ENCODE measurements at regions not wholly inside any gene's neighbourhood (a gene's known extent, or its start where the extent isn't known, plus 50 kb on each side); places are given as distances from the start of the nearest gene placed in this dataset.

DNA sequence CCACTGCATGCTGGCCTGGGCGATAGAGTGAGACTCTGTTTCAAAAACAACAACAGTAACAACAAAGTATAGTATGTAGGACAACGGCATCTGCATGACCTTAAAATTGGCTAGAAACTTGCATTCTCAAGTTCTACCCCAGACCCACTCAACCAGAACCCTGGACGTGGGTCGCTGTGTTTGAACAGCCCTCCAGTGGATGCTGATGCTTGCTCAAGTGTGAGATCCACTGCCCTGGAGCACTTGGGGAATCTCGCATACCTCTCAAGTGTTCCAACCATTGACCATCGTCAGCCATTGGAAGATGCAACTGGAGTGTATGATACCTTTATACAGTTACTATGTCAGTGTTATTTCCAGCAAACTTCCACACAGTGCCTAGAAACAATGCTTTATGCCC lies 435.9 kb downstream of the DCDC2C start:
- H3K27me3 ChIP-seq: no peaks in the 10 kb centered on the region
- H3K9me3 ChIP-seq (ENCODE audit: low read depth): no peaks in the 10 kb centered on the region
- H3K4me3 ChIP-seq: no peak overlapping the region

GRCh38 chr2:4139731-4140130 lies 436.4 kb downstream of the DCDC2C start:
- Histone ChIP-seq H3K9ac (no peak overlapping the region), H4K20me1 (ENCODE audit: low read depth) (no peaks in the 10 kb centered on the region), H3K4me3 (no peak overlapping the region), H2AFZ (replicated peaks) (no peak overlapping the region), H3K9me3 (ENCODE audit: low read depth) (no peaks in the 10 kb centered on the region), H3K27me3 (no peaks in the 10 kb centered on the region), H3K27ac (no peak overlapping the region), H3K79me2 (ENCODE audit: low read depth) (no peaks in the 10 kb centered on the region), H3K36me3 (no peaks in the 10 kb centered on the region), H3K4me2 (no peak overlapping the region), H3K4me1 (no peaks in the 10 kb centered on the region), H3F3A (ENCODE audit: low read depth) (no peaks in the 10 kb centered on the region)
- Mint-ChIP-seq H3K4me1 (peaks cover 9% of the 10 kb centered on the region), H3K36me3 (no peaks in the 10 kb centered on the region), H3K9me3 (no peaks in the 10 kb centered on the region), H3K27ac (no peak overlapping the region), H3K4me3 (no peak overlapping the region), H3K27me3 (ENCODE audit: insufficient read depth, low read depth) (peaks cover 6% of the 10 kb centered on the region)
- no peak for DNase-seq (ENCODE audit: low spot score)
- no peak for TF ChIP-seq EZH2 (IDR thresholded peaks at IDR 0.05)

More for the DNA sequence above, 435.9 kb downstream of the DCDC2C start:
- Histone ChIP-seq H4K20me1 (ENCODE audit: low read depth) (no peaks in the 10 kb centered on the region), H3F3A (ENCODE audit: low read depth) (no peaks in the 10 kb centered on the region), H3K36me3 (no peaks in the 10 kb centered on the region), H3K27ac (no peak overlapping the region), H2AFZ (replicated peaks) (no peak overlapping the region), H3K4me1 (no peaks in the 10 kb centered on the region), H3K9ac (no peak overlapping the region), H3K79me2 (ENCODE audit: low read depth) (no peaks in the 10 kb centered on the region), H3K4me2 (no peak overlapping the region)
- Mint-ChIP-seq H3K9me3 (no peaks in the 10 kb centered on the region), H3K27me3 (ENCODE audit: insufficient read depth, low read depth) (peaks cover 4% of the 10 kb centered on the region), H3K4me1 (peaks cover 9% of the 10 kb centered on the region), H3K27ac (no peak overlapping the region), H3K36me3 (no peaks in the 10 kb centered on the region), H3K4me3 (no peak overlapping the region)
- no peak for TF ChIP-seq EZH2 (IDR thresholded peaks at IDR 0.05)
- no peak for TF ChIP-seq EZH2phosphoT487 (IDR thresholded peaks at IDR 0.05)
- TF ChIP-seq, protein P1, sequence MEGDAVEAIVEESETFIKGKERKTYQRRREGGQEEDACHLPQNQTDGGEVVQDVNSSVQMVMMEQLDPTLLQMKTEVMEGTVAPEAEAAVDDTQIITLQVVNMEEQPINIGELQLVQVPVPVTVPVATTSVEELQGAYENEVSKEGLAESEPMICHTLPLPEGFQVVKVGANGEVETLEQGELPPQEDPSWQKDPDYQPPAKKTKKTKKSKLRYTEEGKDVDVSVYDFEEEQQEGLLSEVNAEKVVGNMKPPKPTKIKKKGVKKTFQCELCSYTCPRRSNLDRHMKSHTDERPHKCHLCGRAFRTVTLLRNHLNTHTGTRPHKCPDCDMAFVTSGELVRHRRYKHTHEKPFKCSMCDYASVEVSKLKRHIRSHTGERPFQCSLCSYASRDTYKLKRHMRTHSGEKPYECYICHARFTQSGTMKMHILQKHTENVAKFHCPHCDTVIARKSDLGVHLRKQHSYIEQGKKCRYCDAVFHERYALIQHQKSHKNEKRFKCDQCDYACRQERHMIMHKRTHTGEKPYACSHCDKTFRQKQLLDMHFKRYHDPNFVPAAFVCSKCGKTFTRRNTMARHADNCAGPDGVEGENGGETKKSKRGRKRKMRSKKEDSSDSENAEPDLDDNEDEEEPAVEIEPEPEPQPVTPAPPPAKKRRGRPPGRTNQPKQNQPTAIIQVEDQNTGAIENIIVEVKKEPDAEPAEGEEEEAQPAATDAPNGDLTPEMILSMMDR (IDR thresholded peaks at IDR 0.05): no peak
- DNase-seq (ENCODE audit: low spot score): no peak

- peaks cover 6% of the 10 kb centered on the region for H3K27me3 Mint-ChIP-seq (ENCODE audit: insufficient read depth, low read depth)
- H4K20me1 ChIP-seq (ENCODE audit: low read depth): no peaks in the 10 kb centered on the region
- H2AFZ ChIP-seq (replicated peaks): peak overlapping the region; percentile 76
- H3F3A ChIP-seq (ENCODE audit: low read depth): no peaks in the 10 kb centered on the region
- H3K4me2 ChIP-seq: no peak overlapping the region
- no peak overlapping the region for H3K27ac ChIP-seq
- H3K4me1 Mint-ChIP-seq: peaks cover 9% of the 10 kb centered on the region
- H3K27ac Mint-ChIP-seq: peak overlapping the region; percentile 86
- no peaks in the 10 kb centered on the region for H3K9me3 Mint-ChIP-seq
- no peak overlapping the region for H3K4me3 Mint-ChIP-seq
- H3K9me3 ChIP-seq (ENCODE audit: low read depth): no peaks in the 10 kb centered on the region
- no peak for TF ChIP-seq EZH2phosphoT487 (IDR thresholded peaks at IDR 0.05)
- TF ChIP-seq, protein P1 (IDR thresholded peaks at IDR 0.05): no peak
- TF ChIP-seq EZH2 (IDR thresholded peaks at IDR 0.05): no peak
- no peak overlapping the region for H3K9ac ChIP-seq
- H3K4me3 ChIP-seq: no peak overlapping the region
- no peaks in the 10 kb centered on the region for H3K36me3 Mint-ChIP-seq
- no peaks in the 10 kb centered on the region for H3K36me3 ChIP-seq
- H3K4me1 ChIP-seq: no peaks in the 10 kb centered on the region
- no peaks in the 10 kb centered on the region for H3K27me3 ChIP-seq
- no peak for DNase-seq (ENCODE audit: low spot score)
- H3K79me2 ChIP-seq (ENCODE audit: low read depth): no peaks in the 10 kb centered on the region
Measured at GRCh38 chr2:4140281-4140970, 437.1 kb downstream of the DCDC2C start.

- DNase-seq (ENCODE audit: low spot score): no peak
- Histone ChIP-seq H3K79me2 (ENCODE audit: low read depth) (no peaks in the 10 kb centered on the region), H3K27ac (no peak overlapping the region), H3F3A (ENCODE audit: low read depth) (no peaks in the 10 kb centered on the region), H4K20me1 (ENCODE audit: low read depth) (no peaks in the 10 kb centered on the region), H3K27me3 (no peaks in the 10 kb centered on the region), H3K4me3 (no peak overlapping the region), H2AFZ (replicated peaks) (no peak overlapping the region), H3K4me1 (no peaks in the 10 kb centered on the region), H3K36me3 (peaks cover 10% of the 10 kb centered on the region), H3K4me2 (no peak overlapping the region), H3K9ac (no peak overlapping the region), H3K9me3 (ENCODE audit: low read depth) (peaks cover 16% of the 10 kb centered on the region)
- Mint-ChIP-seq H3K9me3 (peaks cover 12% of the 10 kb centered on the region), H3K27me3 (ENCODE audit: insufficient read depth, low read depth) (peaks cover 6% of the 10 kb centered on the region), H3K36me3 (no peaks in the 10 kb centered on the region), H3K4me3 (no peak overlapping the region), H3K4me1 (peaks cover 8% of the 10 kb centered on the region), H3K27ac (no peak overlapping the region)
- TF ChIP-seq EZH2phosphoT487 (IDR thresholded peaks at IDR 0.05): no peak
- no peak for TF ChIP-seq EZH2 (IDR thresholded peaks at IDR 0.05)
- TF ChIP-seq, protein P1 (IDR thresholded peaks at IDR 0.05): no peak
Measured at GRCh38 chr2:4144731-4145130, 441.4 kb downstream of the DCDC2C start.

All from neural progenitor cell (in vitro differentiated cells).